HG03575 (cell line): ENCODE measurements at regions not wholly inside any gene's neighbourhood (a gene's known extent, or its start where the extent isn't known, plus 50 kb on each side); places are given as distances from the start of the nearest gene placed in this dataset.
"Not testable (repeated sequence)": the region's sequence is repeated elsewhere in the genome, so short reads cannot be mapped to it uniquely, and the experiment has no call there.

Experiments used
- ATAC-seq: cut with Tn5 transposase; IDR thresholded peaks from one replicate; pipeline ENCODE4 v1.9.1; 2021; ENCODE audit not compliant: unreplicated experiment, insufficient number of reproducible peaks, low FRiP score; ENCODE audit errors: extremely low read depth

DNA sequence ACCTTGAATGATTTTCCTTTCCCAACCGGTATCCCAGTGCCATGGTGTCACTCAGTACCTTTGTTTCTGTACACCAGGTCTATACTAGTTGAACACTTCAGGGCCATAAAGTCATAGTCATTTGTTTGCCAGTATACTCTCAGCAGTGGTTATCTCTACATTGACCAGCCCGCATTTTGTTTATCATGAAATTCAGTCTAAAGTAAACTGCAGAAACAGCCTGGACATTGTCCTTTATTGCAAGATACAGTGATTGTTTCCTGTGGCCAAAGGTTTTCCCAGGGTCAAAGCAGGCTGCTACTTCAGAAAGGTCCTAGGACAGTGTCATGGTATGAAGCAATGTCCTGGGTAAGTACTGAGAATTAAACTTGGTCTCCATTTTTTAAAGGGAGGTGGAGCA is 407.4 kb downstream of the RWDD3 start:
- no peak for ATAC-seq

DNA sequence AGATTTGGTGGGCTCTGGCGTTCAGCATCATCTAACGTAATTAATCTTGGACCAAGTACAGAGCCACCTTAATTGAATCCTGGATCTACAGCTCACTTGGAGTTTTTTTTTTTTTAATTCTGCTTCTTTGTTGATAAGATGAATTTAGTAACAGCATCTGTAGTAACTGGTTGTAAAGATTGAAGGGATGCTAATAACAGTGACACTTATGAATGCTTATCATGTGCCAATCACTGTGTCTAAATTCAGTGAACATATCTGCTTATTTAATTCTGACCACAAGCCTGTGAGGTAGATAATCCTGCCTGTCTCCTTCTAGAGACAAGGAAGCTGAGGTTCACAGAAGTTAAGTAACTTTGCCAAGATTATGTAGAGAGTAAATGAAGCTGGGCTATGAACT is 408.0 kb downstream of the RWDD3 start:
- no peak for ATAC-seq

DNA sequence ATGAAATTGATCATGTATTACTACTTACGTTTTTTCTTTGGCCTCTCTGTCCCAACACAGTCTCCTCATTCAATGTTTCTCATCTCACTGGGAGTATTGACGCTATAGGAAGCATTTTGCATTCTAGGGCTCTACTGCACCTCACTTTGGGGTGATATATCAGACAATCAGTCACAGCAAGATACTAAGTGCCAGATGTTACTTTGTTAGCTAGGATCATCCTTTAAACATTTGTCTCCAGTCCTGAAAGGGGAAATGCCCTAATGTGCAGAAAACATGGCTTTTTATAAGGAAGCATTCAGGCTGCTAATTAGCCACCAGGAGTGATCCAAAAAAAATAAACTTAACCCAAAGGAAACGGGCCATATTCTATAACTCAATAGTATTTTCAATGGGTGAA is 409.1 kb downstream of the RWDD3 start:
- no peak for ATAC-seq

DNA sequence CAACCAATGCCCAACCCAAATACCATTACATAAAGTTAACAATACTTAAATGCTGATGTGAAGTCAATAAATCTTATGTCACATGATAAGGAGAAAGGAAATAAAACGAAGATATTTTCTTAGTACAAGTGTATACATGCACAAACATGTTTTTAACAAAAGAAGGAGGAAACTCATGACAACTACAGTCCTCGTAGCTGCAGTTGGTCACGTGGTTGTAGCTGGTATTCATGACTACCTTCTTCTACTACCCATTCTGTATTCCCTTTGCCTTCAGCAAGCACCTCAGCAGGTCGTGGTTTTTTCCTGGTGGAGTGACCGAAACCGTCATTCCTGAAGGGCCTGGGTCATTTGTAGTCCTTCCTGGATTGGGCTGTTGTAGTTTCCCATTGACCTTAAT is 411.1 kb downstream of the RWDD3 start:
- ATAC-seq, result not testable (repeated sequence)

DNA sequence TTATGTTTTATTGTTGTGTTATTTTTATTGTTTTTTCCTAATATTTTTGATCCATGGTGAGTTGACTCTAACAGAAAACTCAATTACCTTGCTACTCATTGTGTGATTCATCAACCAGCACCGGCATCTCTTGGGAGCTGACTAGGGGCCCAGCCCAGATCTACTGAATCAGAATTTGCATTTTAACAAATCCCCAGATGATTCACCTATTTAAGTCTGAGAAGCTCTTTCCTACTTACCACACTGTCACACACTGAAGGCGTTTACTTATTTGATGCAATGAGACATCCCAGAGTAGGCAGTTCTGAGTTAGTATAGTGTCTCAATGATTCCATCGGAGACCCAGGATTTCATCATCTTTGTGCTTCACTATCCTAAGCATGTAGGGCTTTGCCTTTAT is 416.6 kb downstream of the RWDD3 start:
- no peak for ATAC-seq

DNA sequence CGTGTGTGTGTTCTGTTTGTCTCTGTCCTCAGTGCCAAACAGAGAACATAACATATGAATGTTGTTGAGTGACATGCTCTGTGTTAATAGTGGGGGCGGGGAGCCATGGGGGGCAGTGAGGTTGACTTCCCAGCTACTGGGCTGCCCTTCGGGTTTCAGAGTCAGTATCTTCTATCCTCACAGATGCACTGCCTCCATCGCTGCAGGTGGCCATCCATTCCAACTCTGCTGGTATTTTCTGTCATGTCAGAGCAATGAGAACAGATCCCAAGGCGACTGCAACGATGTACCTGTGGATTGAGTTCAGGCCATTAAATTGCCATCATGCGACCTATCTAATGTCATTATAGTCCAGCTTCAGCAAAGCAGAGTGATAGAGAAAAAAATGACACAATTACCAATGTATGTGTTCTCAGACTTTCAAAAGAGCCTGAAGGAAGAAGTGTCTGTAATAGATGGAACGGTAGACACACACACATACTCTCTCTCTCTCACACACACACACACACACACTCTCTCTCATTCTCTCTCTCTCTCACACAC is 418.5 kb downstream of the RWDD3 start:
- no peak for ATAC-seq

DNA sequence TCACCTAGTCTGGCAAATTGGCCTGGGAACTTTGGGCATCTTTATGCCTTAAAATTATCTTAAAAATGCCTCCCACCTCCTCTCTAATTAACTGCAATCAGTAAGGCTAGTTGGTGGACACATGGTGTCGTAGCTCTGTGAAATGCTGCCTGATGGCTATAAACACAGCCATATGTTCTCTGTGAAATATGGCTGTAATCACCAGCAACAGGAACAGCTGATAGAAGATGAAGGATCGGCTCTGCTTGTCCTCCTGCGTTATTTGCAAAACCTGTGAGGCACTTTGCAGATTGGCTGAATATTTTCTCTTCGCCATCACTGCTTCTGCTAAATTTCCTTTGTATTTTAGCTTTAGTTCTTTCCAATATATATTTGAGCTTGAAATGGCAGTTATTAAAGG is 419.6 kb downstream of the RWDD3 start:
- ATAC-seq, result no peak

DNA sequence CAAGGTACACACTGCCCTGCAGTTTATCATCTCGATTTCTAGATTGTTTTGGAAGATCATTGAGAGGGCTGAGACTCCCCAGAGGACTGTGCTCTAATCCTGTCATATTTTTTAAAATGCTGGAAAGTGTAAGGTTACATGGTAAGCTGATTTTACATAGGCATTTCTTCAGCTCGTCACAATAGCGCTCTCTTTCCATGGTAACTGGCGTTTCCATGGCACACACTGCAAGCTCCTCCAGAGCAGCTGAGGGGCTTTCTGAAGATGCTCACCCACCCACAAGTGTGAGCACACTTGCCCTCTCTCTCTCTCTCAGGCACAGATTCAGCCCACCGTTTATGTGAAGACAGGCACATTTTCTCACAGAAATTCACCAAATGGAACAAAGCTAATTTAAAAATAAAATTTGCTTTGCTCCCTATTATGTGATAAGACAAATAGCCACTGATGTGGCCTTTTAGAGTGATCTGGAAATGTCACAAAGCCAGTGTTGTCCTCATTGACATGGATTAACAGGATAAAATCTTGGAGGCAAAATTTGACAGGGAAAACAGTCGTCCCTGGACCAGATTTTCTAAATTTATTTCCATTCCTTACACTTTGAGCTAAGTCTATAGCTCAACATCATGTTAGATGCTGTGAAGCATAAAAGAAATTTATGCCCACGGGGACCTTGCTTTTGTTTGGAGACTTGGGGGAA is 421.5 kb downstream of the RWDD3 start:
- no peak for ATAC-seq

DNA sequence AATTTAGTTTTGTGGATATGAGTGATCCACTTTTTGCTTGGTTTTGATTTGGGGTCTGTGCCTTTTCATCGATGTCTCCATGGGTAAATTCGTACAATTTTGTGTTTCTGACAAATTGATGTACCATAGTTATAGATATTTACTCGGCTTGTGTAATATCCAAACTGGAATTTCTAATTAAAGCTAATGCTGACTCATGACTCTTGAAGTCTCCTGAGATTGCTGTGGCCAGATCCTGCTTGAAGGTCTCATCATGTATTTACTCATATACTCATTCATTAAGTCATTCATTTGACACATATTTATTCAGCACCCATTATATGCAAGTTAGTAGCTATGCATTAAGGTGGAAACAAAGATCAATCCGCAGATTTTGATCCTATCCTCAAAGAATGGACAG is 423.2 kb downstream of the RWDD3 start:
- ATAC-seq, result no peak

DNA sequence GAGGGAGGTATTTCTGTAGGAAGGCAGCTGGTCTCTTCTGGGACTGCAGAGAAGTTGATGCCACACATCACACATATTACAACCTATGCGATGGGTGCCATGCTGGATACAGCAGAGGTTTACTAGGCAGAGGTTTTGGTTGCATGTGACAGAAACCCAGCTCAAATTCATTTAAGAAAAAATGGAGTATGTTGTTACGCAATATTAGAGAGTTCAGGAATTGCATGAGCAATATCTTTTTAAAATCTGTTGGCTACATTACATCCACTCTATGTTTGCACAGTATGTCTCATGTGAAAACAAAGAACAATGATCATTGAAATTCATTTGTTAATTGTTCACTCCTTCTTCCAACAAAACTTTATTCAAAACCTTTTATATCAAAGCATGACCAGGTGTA is 425.2 kb downstream of the RWDD3 start:
- ATAC-seq, result no peak

DNA sequence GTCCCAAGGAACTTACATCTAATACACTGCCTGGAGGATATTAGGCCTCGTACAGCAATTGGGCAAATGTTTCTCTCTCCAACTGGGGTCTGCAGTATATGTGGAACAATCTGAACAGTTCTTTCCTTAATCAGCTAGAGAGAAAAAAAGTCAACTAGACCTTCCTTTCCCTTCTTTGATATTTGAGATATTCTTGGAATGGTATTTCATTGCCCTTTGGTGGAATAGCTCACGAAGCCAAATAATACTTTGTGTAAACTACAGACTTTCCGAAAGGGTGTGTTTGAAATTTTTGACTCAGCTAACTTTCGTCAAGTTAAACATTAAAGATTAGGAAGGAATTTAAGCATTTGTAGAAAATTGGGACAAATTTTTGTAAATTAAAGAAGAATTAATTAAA is 425.6 kb downstream of the RWDD3 start:
- no peak for ATAC-seq

DNA sequence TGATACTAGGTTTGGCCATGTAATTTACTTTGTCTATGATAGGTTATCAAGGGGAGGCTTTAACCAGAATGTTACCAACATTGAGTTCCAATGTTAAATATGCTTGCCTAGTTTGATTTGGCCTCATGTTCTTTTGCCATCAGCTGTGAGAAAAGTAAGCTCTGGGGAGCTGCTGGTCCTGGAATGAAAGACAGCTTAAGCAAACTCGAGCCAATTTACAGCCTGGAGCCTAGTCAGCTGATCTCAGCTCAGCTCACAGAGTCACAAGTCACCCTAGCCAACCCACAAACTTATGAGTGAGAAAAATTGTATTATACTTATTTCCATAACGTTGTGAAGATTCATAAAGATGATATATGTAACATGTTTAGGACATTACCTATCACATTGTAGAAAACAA is 426.7 kb downstream of the RWDD3 start:
- no peak for ATAC-seq

DNA sequence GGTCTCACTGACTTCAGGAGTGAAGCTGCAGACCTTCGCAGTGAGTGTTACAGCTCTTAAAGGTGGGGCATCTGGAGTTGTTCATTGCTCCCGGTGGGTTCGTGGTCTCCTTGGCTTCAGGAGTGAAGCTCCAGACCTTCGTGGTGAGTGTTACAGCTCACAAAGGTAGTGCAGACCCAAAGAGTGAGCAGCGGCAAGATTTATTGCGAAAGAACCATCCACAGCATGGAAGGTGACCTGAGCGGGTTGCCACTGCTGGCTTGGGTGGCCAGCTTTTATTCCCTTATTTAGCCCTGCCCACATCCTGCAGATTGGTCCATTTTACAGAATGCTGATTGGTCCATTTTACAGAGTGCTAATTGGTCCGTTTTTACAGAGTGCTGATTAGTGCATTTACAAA is 429.5 kb downstream of the RWDD3 start:
- ATAC-seq, result not testable (repeated sequence)

DNA sequence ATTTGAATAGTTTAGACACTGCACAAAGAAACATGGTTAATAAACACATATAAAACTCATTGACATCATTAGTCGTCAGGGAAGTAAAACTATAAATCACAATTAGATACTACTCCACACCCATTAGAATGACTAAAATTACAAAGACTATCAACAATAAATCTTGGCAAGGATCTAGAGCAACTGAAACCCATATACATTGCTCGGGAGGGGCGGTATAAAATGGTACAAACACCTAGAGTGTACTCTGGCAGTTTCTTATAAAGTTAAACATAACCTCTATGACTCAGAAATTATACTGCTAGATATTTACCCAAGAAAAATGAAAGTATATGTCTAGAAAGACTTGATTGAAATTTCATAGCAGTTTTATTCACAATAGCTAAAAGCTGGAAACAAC is 434.2 kb downstream of the RWDD3 start:
- no peak for ATAC-seq

DNA sequence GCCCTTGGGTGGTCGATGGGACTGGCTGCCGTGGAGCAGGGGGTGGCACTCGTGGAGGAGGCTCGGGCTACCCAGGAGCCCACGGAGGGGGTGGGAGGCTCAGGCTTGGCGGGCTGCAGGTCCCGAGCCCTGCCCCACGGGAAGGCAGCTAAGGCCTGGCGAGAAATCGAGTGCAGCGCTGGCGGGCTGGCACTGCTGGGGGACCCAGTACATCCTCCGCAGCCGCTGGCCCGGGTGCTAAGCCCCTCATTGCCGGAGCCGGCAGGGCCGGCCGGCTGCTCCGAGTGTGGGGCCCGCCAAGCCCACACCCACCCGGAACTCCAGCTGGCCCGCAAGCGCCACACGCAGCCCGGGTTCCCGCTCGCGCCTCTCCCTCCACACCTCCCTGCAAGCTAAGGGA is 435.6 kb downstream of the RWDD3 start:
- not testable (repeated sequence) for ATAC-seq

DNA sequence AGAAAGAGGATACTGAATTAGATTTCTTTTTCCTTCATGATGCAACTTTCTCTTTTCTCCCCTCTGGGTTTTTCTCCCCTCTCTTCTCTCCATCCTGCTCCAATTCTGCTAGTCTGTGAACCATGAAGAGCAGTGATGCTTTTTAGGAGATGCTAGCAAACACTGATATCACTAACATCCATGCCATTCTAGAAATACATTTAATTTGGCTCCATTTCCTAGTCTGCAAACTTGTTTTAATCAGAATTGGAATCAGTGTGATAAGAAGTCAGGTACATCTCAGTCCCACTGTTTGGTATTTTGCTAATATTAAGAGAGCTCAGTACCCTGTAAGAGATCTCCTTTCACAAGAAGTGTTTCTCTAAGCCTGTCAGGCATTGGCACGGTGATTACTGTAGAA is 437.1 kb downstream of the RWDD3 start:
- ATAC-seq, result no peak

DNA sequence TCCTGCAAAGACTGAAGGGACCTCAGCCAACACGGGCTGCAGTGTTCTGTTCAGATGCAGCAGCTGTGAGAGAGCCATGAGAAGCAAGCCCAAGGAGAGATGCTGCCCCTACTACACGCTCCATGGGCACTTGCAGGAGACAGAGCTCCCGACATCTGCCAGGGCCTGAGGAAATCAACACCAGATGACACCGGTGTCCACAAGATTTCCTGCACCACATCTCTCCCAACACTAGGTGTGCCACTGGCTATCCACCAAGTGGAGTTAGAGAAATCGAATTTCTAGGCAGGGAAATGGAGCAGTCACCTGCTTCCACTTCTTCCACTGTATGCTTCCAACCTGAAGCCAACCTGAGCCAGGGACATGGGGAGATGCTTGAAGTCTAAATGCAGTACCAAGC is 445.3 kb downstream of the RWDD3 start:
- no peak for ATAC-seq

DNA sequence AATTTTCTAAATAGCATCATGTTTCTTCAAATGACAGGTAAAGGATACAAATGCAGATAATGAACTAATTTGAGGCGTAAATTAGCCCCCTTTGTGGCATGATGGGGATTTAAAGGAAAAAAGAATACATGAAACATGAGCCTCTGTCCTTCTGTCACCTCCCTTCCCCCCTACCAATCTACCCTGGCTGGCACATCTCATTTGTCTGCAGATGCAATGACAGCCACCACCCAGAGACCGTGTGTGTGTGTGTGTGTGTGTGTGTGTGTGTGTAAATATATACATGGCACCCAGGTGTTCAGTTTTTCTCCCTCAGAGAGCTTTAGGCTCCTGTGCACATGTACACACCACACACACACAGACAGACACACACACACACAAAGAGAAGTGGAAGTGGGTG is 451.1 kb downstream of the RWDD3 start:
- ATAC-seq, result no peak

DNA sequence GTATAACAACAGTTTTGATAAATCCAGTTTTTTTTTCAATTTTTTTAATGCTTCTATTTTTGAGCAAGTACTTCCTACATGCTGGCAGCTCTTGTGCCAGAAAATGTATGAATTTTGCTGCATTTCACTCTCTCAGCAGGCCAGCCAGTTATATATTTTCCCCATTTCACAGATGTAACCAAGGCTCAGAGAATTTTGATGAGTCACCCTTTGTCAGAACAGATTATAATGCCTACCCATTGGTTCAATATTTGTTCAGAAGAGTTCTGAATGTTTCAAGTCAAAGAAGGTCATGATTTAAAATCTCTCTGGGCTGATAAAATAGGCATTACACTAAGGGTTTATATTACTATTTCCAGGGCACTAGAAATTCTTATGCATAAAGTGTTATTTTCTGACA is 452.2 kb downstream of the RWDD3 start:
- ATAC-seq, result no peak

DNA sequence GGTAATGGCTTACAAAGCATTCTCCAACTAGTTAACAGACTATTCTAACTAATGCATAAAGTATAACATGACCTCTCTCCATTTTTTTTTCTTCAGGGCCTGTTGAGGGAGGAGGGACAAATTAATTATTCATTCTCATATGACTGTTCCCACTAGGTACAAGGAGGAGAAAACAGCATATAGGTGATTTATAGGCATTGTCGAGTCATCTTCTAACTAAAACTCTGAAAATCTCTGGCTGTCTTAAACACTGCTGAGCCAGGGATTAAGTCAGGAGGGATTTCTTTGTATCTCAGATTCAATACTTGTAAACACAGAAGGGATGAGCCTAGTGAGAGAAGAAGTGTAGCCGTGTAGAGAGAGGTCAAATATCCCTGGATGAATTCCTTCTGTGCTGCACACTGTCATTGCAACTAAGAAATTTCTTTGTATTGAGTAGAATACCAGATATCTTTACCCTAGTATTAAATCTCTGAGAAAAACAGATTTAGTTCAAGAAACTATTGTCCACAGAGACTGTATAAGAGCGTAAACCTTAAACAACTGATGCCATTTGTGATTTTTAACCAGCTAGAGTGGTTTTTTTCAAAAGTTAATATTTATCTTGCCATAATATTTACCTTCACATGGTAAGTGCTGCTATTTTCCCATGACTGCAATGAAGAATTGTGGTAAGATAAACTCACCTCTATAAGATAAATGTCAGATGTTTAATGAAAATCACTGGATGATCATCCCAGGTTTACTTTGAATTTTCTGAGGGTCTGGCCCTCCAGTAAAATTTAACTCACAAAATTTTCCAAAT is 465.3 kb downstream of the RWDD3 start:
- no peak for ATAC-seq
